ENCODE measurements at regions not wholly inside any gene's neighbourhood (a gene's known extent, or its start where the extent isn't known, plus 50 kb on each side); places are given as distances from the start of the nearest gene placed in this dataset.

DNA sequence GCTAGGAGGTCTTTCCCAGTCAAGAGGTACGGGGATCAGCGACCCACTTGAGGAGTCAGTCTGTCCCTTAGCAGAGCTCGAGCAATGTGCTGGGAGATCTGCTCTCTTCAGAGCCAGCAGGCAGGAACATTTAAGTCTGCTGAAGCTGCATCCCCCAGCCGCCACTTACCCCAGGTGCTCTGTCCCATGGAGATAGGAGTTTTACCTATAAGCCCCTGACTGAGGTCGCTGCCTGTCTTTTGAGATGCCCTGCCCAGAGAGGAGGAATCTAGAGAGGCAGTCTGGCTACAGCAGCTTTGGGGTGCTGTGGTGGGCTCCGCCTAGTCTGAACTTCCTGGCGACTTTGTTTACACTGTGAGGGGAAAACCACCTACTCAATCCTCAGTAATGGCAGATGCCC lies 874.9 kb upstream of the FLRT2 start:
- ATAC-seq (replicated peaks): no peak
- H3K9me3 Mint-ChIP-seq: peaks cover 22% of the 10 kb centered on the region
- no peak overlapping the region for H3K4me3 Mint-ChIP-seq
- no peak overlapping the region for H3K27ac Mint-ChIP-seq
- H3K4me1 Mint-ChIP-seq: no peaks in the 10 kb centered on the region
- H3K27me3 Mint-ChIP-seq: no peaks in the 10 kb centered on the region
- H3K36me3 Mint-ChIP-seq (ENCODE audit: low read depth): no peaks in the 10 kb centered on the region

DNA sequence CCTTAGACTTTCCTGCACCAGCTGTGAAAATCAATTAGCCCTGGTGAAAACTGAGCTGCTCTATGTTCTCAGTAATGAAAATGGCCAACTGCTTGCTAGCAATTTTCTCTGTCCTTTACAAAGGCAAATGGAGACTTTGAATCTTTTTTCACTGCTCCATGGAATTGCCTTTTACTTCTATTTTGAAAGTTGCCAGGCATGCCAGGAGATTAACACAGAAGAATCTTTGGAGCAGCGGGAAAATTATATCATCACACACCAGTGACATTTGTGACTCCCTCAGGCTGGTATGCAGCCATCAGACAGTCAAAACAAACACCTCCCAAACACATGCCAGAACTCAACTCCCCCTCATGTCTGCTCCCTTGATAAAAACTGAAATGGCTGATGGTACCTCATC lies 872.0 kb upstream of the FLRT2 start:
- no peak overlapping the region for H3K4me3 Mint-ChIP-seq
- no peaks in the 10 kb centered on the region for H3K4me1 Mint-ChIP-seq
- H3K27ac Mint-ChIP-seq: no peak overlapping the region
- H3K36me3 Mint-ChIP-seq (ENCODE audit: low read depth): no peaks in the 10 kb centered on the region
- peaks cover 8% of the 10 kb centered on the region for H3K9me3 Mint-ChIP-seq
- H3K27me3 Mint-ChIP-seq: no peaks in the 10 kb centered on the region
- ATAC-seq (replicated peaks): no peak

DNA sequence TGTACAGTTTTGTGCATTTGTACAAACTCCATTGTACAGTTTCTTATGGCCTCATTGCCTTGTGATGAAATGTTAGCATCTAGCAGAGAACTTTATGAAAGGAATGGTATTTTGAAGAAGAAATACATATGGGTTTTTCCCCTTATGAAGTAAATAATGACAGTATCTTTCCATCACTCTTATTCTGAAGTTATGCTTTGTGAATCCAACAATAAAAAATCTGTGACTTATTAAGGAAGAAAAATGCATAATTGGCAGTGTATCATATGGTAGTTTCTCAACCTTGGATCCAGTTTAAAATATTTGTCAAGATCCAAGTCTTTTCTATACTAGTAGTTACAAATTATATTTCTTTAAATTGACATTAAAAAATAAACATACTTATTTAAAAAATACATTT lies 859.1 kb upstream of the FLRT2 start:
- Mint-ChIP-seq H3K27ac (no peak overlapping the region), H3K4me1 (no peaks in the 10 kb centered on the region), H3K27me3 (no peaks in the 10 kb centered on the region), H3K9me3 (peaks cover 4% of the 10 kb centered on the region), H3K36me3 (ENCODE audit: low read depth) (no peaks in the 10 kb centered on the region), H3K4me3 (no peak overlapping the region)
- ATAC-seq (replicated peaks): no peak

GRCh38 chr14:84671776-84672175 lies 858.2 kb upstream of the FLRT2 start:
- Mint-ChIP-seq H3K36me3 (ENCODE audit: low read depth) (no peaks in the 10 kb centered on the region), H3K27me3 (no peaks in the 10 kb centered on the region), H3K4me3 (no peak overlapping the region), H3K27ac (no peak overlapping the region), H3K9me3 (peaks cover 4% of the 10 kb centered on the region), H3K4me1 (no peaks in the 10 kb centered on the region)
- no peak for ATAC-seq (replicated peaks)

- Mint-ChIP-seq H3K36me3 (ENCODE audit: low read depth) (no peaks in the 10 kb centered on the region), H3K4me3 (no peak overlapping the region), H3K9me3 (peaks cover 5% of the 10 kb centered on the region), H3K27ac (no peak overlapping the region), H3K27me3 (no peaks in the 10 kb centered on the region), H3K4me1 (no peaks in the 10 kb centered on the region)
- ATAC-seq (replicated peaks): no peak
Measured at GRCh38 chr14:84674636-84675035, 855.3 kb upstream of the FLRT2 start.

DNA sequence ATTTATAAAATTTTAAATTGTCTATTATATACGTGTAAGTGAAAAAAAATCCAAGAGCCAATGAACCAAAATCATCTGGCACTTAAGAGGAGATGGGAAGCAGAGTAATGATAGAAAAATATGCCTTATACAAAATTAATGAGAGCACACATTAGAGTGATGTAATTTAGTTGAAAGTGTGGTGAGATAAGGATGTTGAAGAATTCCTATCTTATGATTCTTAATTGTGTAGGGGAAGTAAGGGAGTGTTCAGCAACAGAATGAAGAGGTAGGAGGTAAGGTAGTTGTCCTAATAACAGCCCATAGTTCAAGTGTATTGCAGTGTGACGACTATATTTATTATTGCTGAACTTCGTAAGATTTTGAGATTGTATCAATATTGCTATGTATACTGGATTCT lies 843.4 kb upstream of the FLRT2 start:
- no peak for ATAC-seq (replicated peaks)
- Mint-ChIP-seq H3K4me1 (no peaks in the 10 kb centered on the region), H3K9me3 (peaks cover 8% of the 10 kb centered on the region), H3K27ac (no peak overlapping the region), H3K4me3 (no peak overlapping the region), H3K27me3 (no peaks in the 10 kb centered on the region), H3K36me3 (ENCODE audit: low read depth) (no peaks in the 10 kb centered on the region)

DNA sequence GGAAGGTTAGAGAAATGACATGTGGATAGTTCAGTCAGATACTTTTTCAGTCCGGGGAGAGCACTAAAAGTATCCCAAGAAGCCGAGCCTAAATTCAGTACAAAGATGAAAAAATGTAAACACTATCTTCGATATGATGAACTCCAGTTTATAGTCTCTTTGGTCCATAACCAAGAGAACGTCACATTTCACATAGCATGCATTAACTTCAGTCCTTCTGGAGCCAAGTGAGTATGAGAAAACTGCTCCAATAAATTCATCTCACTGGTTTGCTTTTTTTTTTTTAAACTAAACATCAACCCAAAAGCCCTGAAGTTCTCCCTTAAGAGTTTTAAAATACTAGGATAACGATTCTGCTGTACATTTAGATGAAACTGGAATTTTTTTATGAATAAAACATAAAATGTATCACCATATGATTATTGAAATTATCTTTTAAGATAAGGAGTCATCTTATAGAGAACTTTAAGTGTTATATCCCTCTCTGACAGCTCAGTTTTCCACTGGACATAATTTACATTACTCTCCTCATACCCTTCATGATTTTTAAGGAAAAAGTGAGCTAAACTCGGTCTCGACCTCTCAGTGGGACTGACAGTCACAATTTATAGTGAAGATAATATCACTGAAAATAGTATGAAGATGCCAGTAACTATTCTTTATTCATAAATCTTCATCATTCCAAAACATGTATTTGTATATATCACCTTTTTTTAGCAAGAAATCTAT lies 841.5 kb upstream of the FLRT2 start:
- no peak overlapping the region for H3K27ac Mint-ChIP-seq
- no peaks in the 10 kb centered on the region for H3K4me1 Mint-ChIP-seq
- H3K36me3 Mint-ChIP-seq (ENCODE audit: low read depth): no peaks in the 10 kb centered on the region
- H3K9me3 Mint-ChIP-seq: peaks cover 8% of the 10 kb centered on the region
- no peak for ATAC-seq (replicated peaks)
- H3K27me3 Mint-ChIP-seq: no peaks in the 10 kb centered on the region
- no peak overlapping the region for H3K4me3 Mint-ChIP-seq

DNA sequence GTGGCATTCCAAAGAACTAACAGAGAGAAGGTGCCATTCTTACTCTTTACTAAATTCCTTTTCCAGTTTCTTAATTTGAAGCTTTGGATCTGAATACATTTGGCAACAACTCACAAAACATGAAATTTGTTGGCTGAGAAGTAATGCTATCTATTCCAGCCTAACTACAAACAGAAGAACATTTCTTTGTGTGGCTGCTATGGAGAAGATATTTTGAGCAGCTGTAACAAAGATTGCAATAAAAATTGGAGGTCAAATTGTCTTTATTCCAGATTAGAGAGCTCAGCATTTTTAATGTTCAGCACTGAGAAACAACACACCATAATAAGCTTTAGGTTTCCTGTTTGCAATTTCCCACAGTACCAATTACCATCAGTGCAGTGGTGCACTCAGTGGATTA lies 835.8 kb upstream of the FLRT2 start:
- no peaks in the 10 kb centered on the region for H3K4me1 Mint-ChIP-seq

GRCh38 chr14:84704601-84705000 lies 825.3 kb upstream of the FLRT2 start:
- no peak for ATAC-seq (replicated peaks)
- Mint-ChIP-seq H3K9me3 (peaks cover 19% of the 10 kb centered on the region), H3K36me3 (ENCODE audit: low read depth) (no peaks in the 10 kb centered on the region), H3K27ac (no peak overlapping the region), H3K4me3 (no peak overlapping the region), H3K4me1 (no peaks in the 10 kb centered on the region), H3K27me3 (no peaks in the 10 kb centered on the region)

More for the DNA sequence above, 835.8 kb upstream of the FLRT2 start:
- Mint-ChIP-seq H3K9me3 (peaks cover 9% of the 10 kb centered on the region), H3K36me3 (ENCODE audit: low read depth) (no peaks in the 10 kb centered on the region), H3K27me3 (no peaks in the 10 kb centered on the region), H3K4me3 (no peak overlapping the region), H3K27ac (no peak overlapping the region)
- no peak for ATAC-seq (replicated peaks)

- Mint-ChIP-seq H3K4me1 (no peaks in the 10 kb centered on the region), H3K36me3 (ENCODE audit: low read depth) (no peaks in the 10 kb centered on the region)
Measured at GRCh38 chr14:84707830-84708229, 822.1 kb upstream of the FLRT2 start.

GRCh38 chr14:84708865-84709264 lies 821.1 kb upstream of the FLRT2 start:
- no peak for ATAC-seq (replicated peaks)

More at GRCh38 chr14:84707830-84708229, 822.1 kb upstream of the FLRT2 start:
- no peak for ATAC-seq (replicated peaks)
- Mint-ChIP-seq H3K27me3 (no peaks in the 10 kb centered on the region), H3K9me3 (peaks cover 21% of the 10 kb centered on the region), H3K4me3 (no peak overlapping the region), H3K27ac (no peak overlapping the region)

DNA sequence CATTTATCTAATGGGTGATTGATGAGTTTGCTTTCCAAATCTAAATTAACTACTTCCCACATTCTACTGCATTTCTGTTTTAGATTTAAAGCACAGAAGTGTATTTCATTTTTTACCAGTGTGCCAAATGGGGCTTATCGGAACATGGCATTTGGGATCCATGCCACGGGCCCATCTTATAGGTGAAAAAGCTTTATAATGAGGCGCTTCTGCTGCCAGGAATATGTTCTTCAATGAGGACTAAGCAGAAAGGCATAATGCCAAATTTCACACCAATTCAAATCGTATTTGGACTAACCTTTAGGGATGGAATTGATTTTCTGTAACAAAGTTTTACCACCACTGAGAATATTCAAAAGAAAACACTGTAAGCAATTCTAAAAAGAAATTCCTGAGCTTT lies 803.5 kb upstream of the FLRT2 start:
- H3K9me3 Mint-ChIP-seq: peaks cover 25% of the 10 kb centered on the region
- H3K27me3 Mint-ChIP-seq: no peaks in the 10 kb centered on the region
- H3K27ac Mint-ChIP-seq: no peak overlapping the region
- no peaks in the 10 kb centered on the region for H3K36me3 Mint-ChIP-seq (ENCODE audit: low read depth)
- ATAC-seq (replicated peaks): no peak
- no peaks in the 10 kb centered on the region for H3K4me1 Mint-ChIP-seq
- H3K4me3 Mint-ChIP-seq: no peak overlapping the region

More at GRCh38 chr14:84708865-84709264, 821.1 kb upstream of the FLRT2 start:
- H3K27ac Mint-ChIP-seq: no peak overlapping the region
- no peaks in the 10 kb centered on the region for H3K4me1 Mint-ChIP-seq
- H3K9me3 Mint-ChIP-seq: peaks cover 21% of the 10 kb centered on the region
- no peaks in the 10 kb centered on the region for H3K27me3 Mint-ChIP-seq
- no peak overlapping the region for H3K4me3 Mint-ChIP-seq
- H3K36me3 Mint-ChIP-seq (ENCODE audit: low read depth): no peaks in the 10 kb centered on the region

DNA sequence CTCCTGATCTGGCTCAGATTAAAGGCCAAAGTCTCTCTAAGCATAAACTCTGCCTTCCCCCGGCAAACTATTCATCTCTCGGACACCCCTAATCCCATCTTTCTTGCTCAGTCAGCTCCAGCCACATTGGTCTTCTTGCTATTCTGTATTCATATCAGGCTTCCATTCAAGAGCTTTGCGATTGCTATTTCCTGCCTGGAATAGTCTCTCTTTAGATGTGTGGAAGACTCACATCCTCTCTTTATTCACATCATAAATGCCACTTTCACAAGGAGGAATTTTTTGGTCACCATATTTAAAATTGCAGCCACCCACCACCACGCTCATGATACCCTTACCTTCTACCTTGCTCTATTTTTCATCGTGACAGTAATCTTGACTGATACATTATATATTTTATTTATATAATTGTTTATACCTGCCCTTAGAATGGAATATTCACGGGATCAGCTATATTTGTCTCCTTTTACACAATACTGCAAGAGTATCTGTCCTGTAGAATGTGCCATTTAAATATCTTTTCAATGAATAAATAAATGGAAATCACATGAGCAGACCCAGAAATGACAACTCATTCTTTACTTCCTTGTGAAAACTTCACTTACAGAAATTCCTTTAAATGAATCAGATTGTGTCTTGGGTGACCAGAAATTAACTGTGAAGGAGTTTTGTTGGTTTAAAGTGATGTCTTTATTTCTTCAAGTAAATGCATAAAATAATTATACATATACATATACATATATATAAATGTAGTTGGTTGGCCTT lies 780.6 kb upstream of the FLRT2 start:
- Mint-ChIP-seq H3K4me1 (no peaks in the 10 kb centered on the region), H3K27ac (no peak overlapping the region), H3K36me3 (ENCODE audit: low read depth) (no peaks in the 10 kb centered on the region), H3K9me3 (peaks cover 17% of the 10 kb centered on the region), H3K4me3 (no peak overlapping the region), H3K27me3 (no peaks in the 10 kb centered on the region)
- ATAC-seq (replicated peaks): no peak

DNA sequence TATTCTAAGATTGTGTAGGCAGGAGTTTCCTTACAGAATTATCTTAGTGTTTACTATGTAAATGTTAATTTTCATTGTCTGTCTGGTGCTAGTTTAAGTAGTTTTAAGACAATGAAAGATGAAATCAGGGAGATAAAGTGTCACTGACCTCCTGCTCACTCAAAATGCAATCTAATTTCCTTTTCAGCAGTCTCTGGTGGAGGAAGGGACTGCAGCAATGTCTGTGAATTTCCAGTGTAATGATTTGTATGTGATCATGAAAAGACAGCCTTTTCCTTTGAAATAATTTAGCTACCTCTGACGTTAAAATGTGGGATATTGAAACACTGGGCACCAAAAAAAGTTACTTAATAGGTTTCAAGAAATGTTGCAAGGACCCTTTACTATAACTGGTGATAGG lies 779.7 kb upstream of the FLRT2 start:
- no peak overlapping the region for H3K27ac Mint-ChIP-seq
- H3K9me3 Mint-ChIP-seq: peaks cover 18% of the 10 kb centered on the region
- no peaks in the 10 kb centered on the region for H3K4me1 Mint-ChIP-seq
- no peaks in the 10 kb centered on the region for H3K36me3 Mint-ChIP-seq (ENCODE audit: low read depth)
- H3K4me3 Mint-ChIP-seq: no peak overlapping the region
- H3K27me3 Mint-ChIP-seq: no peaks in the 10 kb centered on the region
- no peak for ATAC-seq (replicated peaks)
